Neutrophil (primary cell): ENCODE measurements at regions not wholly inside any gene's neighbourhood (a gene's known extent, or its start where the extent isn't known, plus 50 kb on each side); places are given as distances from the start of the nearest gene placed in this dataset.

Source experiments
- H3K27ac ChIP-seq: fragments of 200-600 bp; sonication (generic); 2 replicates; pipeline ENCODE4 v1.5.1; 2016; ENCODE audit warnings: mild to moderate bottlenecking, moderate library complexity
- H3K27me3 ChIP-seq: fragments of 200-600 bp; sonication (generic); 2 replicates; pipeline ENCODE4 v1.6.0; 2016; ENCODE audit warnings: mild to moderate bottlenecking
- H3K36me3 ChIP-seq: fragments of 200-600 bp; sonication (generic); 2 replicates; pipeline ENCODE4 v1.5.1; 2017
- H3K4me1 ChIP-seq, 2 experiments: fragments of 200-600 bp in 1 of 2; sonication (generic) in 1 of 2; 1 replicate in 1 of 2; 2 replicates in 1 of 2; pipeline versions ENCODE4 v1.5.1 to v1.6.1; 2013 to 2016; ENCODE audit warnings: low read depth in 1 of 2, low read length in 1 of 2, mild to moderate bottlenecking in 1 of 2, moderate library complexity in 1 of 2; ENCODE audit not compliant: control insufficient read depth in 1 of 2, insufficient read depth in 1 of 2
- H3K4me3 ChIP-seq, 2 experiments: fragments of 200-600 bp in 1 of 2; sonication (generic) in 1 of 2; 1 replicate in 1 of 2; 2 replicates in 1 of 2; pipeline ENCODE4 v1.5.1; 2013 to 2016; ENCODE audit warnings: low read depth in 1 of 2, low read length in 1 of 2, mild to moderate bottlenecking in 1 of 2, moderate library complexity in 1 of 2
- H3K9me3 ChIP-seq: fragments of 200-600 bp; sonication (generic); 2 replicates; pipeline ENCODE4 v1.5.1; 2016
- TF ChIP-seq, protein P1 (sequence below): fragments of 200-600 bp; sonication (generic); IDR thresholded peaks from 2 replicates; pipeline ENCODE4 v1.5.1; 2016; ENCODE audit warnings: antibody characterized with exemption

DNA sequence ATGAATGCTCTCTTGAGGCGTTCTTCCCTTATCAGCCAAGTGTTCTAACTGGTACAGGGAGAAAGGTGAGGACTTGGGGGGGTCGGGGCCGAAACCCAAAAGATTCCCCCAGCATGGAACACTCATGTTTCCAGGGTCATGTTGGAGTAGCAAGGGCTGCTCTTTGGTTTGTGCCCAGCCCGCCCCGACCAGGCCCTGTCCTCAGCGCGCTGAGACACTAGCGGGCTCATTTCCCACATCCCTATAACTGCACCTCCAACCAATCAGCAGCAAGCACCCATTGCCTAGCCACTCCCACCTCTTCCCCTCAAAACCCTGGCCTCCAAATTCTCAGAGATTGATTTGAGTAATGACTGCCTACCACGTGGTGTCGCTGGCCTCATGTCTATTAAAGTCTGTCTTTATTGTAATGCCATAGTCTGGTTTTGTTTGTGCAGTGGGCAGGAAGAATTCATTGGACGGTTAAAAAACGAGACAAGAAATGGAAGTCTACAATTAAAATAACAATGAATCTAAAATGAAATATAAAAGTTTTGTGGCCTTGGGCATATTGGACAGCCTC, 1928.4 kb downstream of the STIM2 start:
- Histone ChIP-seq H3K4me3 (no peak overlapping the region), H3K27ac (no peak overlapping the region), H3K27me3 (no peaks in the 10 kb centered on the region), H3K36me3 (no peaks in the 10 kb centered on the region), H3K4me1 (no peaks in the 10 kb centered on the region), H3K9me3 (no peaks in the 10 kb centered on the region)
- TF ChIP-seq, protein P1, sequence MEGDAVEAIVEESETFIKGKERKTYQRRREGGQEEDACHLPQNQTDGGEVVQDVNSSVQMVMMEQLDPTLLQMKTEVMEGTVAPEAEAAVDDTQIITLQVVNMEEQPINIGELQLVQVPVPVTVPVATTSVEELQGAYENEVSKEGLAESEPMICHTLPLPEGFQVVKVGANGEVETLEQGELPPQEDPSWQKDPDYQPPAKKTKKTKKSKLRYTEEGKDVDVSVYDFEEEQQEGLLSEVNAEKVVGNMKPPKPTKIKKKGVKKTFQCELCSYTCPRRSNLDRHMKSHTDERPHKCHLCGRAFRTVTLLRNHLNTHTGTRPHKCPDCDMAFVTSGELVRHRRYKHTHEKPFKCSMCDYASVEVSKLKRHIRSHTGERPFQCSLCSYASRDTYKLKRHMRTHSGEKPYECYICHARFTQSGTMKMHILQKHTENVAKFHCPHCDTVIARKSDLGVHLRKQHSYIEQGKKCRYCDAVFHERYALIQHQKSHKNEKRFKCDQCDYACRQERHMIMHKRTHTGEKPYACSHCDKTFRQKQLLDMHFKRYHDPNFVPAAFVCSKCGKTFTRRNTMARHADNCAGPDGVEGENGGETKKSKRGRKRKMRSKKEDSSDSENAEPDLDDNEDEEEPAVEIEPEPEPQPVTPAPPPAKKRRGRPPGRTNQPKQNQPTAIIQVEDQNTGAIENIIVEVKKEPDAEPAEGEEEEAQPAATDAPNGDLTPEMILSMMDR = no peak

DNA sequence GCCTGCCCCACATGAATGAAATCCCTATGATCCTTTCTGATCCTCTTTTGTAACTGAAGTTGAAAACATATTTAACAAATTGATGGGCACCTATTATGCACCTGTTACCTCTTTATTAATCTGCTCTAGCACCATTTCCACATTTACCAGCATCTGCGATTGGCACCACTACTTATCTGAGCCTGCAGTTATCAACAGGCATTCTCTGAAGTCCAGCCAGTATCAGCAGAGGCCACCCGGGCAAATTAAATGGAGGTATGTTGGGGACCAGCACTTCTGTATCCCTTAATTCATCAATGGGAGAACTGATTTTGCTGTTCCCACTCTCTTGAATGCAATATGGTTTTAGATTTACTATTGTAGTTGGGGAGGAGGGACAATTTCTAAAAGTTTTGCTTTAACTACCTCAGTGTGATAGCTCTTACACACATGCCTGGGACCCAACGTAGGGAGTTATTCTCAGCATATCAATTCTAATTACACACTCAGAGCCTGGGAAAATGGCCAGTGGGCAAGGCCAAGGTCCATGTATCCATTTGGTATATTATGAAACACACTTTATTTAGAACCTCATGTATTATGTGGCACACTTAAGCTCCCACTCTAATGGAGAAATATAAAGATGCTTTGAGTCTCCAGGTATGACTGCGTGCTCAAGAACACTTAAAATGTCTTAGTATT, 1927.1 kb upstream of the PCDH7 start:
- TF ChIP-seq, protein P1 = no peak
- Histone ChIP-seq H3K4me3 (no peak overlapping the region), H3K36me3 (no peaks in the 10 kb centered on the region), H3K27me3 (no peaks in the 10 kb centered on the region), H3K9me3 (no peaks in the 10 kb centered on the region), H3K4me1 (no peaks in the 10 kb centered on the region), H3K27ac (no peak overlapping the region)

DNA sequence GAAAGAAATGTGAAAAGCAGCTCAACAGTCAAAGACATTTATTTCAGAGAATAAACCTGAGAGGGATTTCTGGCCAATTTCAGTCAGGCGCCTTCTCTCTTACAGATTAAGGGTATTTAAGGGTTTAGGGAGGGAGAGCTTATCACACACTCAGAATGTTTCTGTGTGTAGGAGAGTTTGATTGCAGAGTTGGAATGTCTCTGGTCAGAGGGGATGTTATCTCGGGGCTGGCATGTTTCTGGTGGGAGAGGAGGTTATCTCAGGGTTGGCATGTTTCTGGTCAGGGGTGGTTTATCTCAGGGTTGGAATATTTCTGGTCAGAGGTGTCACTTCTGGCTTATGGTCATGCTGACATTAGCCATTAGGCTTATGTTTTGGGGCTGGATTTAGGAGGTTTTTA, 1920.5 kb upstream of the PCDH7 start:
- Histone ChIP-seq H3K27me3 (no peaks in the 10 kb centered on the region), H3K9me3 (no peaks in the 10 kb centered on the region), H3K4me1 (no peaks in the 10 kb centered on the region), H3K4me3 (no peak overlapping the region), H3K27ac (no peak overlapping the region), H3K36me3 (no peaks in the 10 kb centered on the region)
- TF ChIP-seq, protein P1 = no peak

DNA sequence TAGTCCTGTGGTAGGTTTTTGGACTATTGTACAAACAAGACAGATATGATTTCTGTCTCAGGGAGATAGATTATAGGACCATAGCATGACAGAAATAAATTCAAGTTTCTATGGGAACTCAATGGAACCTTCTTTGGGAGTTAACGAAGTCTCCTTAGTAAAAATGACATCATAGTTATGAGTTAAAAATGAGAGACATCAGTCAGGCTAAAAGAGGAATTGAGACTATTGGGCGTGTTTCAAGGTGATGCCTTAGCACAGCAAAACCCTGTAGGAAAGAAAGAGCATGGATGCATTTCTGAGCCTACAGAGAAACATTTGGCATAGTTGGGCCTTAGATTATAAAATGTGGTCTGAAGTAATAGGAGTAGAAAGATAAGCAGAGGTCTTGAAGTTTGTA, 1909.1 kb upstream of the PCDH7 start:
- no peaks in the 10 kb centered on the region for H3K9me3 ChIP-seq
- H3K27me3 ChIP-seq = no peaks in the 10 kb centered on the region
- H3K36me3 ChIP-seq = no peaks in the 10 kb centered on the region
- H3K4me1 ChIP-seq = no peaks in the 10 kb centered on the region
- TF ChIP-seq, protein P1 = no peak
- H3K27ac ChIP-seq = no peak overlapping the region
- H3K4me3 ChIP-seq = no peak overlapping the region

DNA sequence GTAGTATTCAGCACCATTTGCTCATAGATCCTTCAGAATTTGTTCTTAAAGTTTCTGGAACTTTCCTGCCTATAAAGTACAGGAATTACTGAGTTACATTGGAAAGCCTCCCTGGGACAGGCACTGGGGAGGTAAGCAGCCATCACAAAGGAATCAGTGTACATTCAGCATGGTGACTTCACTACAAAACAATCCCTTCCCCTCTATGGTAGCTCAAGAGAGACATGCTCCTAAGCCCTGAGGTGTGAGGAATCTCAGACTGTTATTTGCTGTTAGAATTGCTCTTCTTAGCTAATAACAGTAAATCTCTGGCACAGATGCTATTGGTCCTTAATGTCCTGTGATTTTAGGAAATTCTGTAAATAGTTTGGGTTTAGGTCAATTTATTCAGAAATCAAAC, 1898.0 kb upstream of the PCDH7 start:
- Histone ChIP-seq H3K4me1 (no peaks in the 10 kb centered on the region), H3K4me3 (no peak overlapping the region), H3K27ac (no peak overlapping the region), H3K36me3 (no peaks in the 10 kb centered on the region), H3K27me3 (no peaks in the 10 kb centered on the region), H3K9me3 (no peaks in the 10 kb centered on the region)
- TF ChIP-seq, protein P1 = no peak
